GM12891 (cell line): ENCODE measurements at regions not wholly inside any gene's neighbourhood (a gene's known extent, or its start where the extent isn't known, plus 50 kb on each side); places are given as distances from the start of the nearest gene placed in this dataset.

ENCODE experiments used
- DNase-seq: peaks from one replicate; pipeline ENCODE4 v3.0.0; 2011; ENCODE audit warnings: low spot score; ENCODE audit not compliant: insufficient read length
- FAIRE-seq: peaks from 2 replicates; lab custom pipeline; 2011; peaks lifted over from hg19 to GRCh38; lab: Jason Lieb, UNC
- PAX5 ChIP-seq: IDR thresholded peaks from 2 replicates; pipeline ENCODE4 v1.6.1; 2011; ENCODE audit warnings: low read length, moderate library complexity, mild to moderate bottlenecking; ENCODE audit not compliant: insufficient read depth, severe bottlenecking
- POLR2A ChIP-seq: IDR thresholded peaks from 2 replicates; pipeline ENCODE4 v1.6.1; 2011; ENCODE audit warnings: low read depth, low read length, control low read depth
- POLR2AphosphoS5 ChIP-seq: IDR thresholded peaks from 2 replicates; pipeline ENCODE4 v1.6.1; 2011; ENCODE audit warnings: low read depth, low read length, control low read depth
- POU2F2 ChIP-seq: IDR thresholded peaks from 2 replicates; pipeline ENCODE4 v1.6.1; 2011; ENCODE audit warnings: low read depth, mild to moderate bottlenecking, control low read depth, low read length, moderate library complexity
- SPI1 ChIP-seq: IDR thresholded peaks from 2 replicates; pipeline ENCODE4 v1.6.1; 2011; ENCODE audit warnings: low read depth, low read length, control low read depth
- TAF1 ChIP-seq: IDR thresholded peaks from 2 replicates; pipeline ENCODE4 v1.6.1; 2011; ENCODE audit warnings: low read depth, low read length, control low read depth

DNA sequence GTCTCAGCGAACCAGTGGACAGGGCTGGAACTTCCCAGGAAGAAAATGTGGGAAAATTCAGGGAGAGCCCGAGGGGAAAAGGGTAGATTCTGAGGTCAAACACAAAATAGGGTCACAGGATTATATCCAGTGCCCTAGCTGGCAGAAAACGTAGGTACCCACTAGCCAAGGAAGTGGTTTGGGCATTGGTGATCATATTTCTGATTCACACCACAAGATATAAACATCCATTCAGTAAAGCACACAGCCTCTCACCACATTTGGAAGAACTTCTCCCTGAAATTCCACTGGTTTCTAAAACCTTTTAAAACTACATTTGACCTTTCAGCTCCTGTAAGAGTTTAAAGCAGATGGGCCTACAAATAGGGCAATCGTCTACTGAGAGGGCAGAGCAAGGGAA, 186.9 kb downstream of the TTC32 start:
- no peak for FAIRE-seq

DNA sequence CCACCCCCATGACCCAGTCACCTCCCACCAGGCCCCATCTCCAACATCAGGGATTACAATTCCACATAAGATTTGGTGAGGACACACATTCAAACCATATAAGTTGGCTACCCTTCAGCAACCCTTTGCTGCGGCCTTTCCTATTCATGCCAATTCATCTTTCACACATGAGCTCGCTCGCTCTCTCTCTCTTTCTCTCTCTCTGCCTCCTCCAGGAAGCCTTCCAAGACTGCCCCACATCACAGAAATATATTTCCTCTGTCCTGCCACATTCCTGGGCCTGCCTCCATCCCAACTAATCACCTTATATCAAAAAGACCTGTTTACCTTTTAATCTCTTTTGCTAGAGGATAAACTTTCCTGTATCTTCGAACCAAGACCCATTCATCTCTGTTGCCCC, 188.9 kb downstream of the TTC32 start:
- DNase-seq (no peak), FAIRE-seq (no peak)
- TF ChIP-seq SPI1 (no peak), POLR2AphosphoS5 (no peak), POU2F2 (no peak), PAX5 (no peak), POLR2A (no peak), TAF1 (no peak)

More for the DNA sequence above, 186.9 kb downstream of the TTC32 start:
- TF ChIP-seq PAX5: no peak
- TF ChIP-seq POLR2A: no peak
- TF ChIP-seq POLR2AphosphoS5: no peak
- TF ChIP-seq POU2F2: no peak
- TF ChIP-seq SPI1: no peak
- no peak for TF ChIP-seq TAF1
- no peak for DNase-seq

DNA sequence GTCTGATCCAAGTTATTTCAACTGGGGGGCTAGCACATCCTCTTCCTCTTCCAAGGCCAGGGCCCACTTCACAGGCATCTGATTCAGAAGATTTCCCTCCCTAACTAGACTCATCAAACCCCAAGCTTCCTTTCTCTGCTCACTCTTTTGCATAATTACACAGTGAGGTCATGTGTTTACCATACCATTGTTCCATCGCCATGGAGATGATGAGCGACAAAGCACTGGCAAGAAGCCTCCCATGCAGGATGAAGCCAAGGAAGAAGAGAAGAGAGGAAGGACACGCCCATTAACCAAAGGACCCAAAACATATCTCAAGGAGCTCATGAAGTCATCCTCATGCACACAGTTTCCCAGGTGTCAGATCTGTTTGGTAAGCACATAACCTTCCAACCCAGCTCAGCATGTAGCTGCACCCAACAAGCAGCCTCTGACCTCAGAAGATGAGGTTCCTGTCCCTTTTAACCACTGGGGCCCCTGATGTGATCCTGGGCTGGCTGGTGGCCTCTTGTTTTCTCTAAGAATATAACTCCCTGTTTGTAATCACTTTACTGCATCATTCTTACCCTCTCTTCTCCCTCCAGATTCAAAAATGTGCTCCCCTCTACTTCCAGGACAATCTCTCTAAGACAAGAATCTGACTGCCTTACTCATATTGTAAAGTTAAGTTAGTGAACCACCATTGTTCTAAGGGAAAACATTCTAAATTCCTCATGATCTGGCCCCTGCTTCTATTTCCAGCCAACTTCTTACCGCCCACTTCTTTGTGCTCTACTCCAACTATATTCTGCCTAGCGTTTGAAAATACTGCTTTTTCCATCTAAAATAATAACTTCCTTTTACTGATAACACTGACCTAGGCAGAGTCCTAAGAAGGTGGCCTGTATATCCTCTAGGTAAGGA, 190.1 kb downstream of the TTC32 start:
- TF ChIP-seq SPI1 (no peak), POLR2AphosphoS5 (no peak), POU2F2 (no peak), TAF1 (no peak), PAX5 (no peak), POLR2A (no peak)
- FAIRE-seq (no peak), DNase-seq (no peak)

DNA sequence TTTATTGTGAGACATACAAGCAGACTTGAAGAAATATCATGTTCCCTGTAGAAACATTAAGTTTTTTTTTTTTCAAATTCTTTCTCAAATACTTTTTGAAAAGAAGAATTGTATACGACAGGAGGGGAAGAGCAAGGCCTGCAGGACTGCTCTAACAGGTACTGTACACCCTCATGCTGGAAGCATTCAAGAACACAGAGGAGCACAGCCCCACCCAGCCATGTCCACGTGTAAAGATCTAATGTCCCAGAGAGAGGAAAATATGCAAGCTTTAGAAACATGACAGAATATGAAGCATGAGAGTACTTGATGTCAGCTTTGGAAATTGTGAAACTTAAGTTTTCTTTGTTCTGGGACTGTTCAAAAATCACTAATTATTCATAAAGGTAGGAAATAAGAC, 191.6 kb downstream of the TTC32 start:
- DNase-seq: no peak
- no peak for FAIRE-seq
- TF ChIP-seq TAF1 (no peak), POU2F2 (no peak), POLR2AphosphoS5 (no peak), SPI1 (no peak), POLR2A (no peak), PAX5 (no peak)

DNA sequence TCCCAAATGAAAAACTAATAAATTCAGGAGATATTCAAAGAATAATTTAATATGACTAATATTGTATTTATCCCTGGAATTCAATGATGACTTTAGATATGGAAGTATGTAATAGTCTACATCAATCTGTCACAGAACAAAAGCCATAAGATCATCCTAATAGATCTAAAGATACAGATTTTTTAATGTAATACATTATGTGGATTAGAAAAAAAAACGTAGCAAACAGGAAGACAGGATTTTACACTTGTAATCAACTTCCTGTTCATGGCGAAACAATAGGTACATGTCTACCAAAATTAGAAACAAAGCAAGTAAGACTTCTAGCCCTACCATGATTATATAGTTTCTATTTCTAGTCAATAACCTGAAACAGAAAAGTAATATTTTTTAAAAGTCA, 192.2 kb downstream of the TTC32 start:
- no peak for FAIRE-seq
- no peak for TF ChIP-seq POLR2AphosphoS5
- TF ChIP-seq POU2F2: no peak
- TF ChIP-seq POLR2A: no peak
- no peak for TF ChIP-seq PAX5

DNA sequence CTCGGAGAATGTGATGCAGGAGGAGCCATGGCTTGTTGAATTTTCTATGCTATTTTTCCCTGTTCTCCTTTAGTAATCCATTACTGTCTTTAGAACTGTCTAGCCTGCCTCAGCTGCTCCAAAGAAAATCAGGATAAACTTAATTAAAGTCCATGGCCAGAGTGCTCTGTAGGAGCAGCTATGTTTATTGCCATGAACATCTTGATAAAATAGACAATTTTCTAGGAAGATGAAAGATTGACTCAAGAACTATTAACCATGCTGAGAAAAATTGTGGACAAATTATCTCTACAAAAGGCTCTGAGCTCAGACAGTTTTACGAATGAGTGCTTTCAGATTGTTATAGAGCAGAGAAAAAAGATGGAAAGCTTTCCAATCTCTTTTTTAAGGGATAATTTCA, 193.0 kb downstream of the TTC32 start:
- DNase-seq: no peak
- FAIRE-seq: no peak
- no peak for TF ChIP-seq POLR2AphosphoS5
- no peak for TF ChIP-seq POU2F2
- TF ChIP-seq POLR2A: no peak
- no peak for TF ChIP-seq TAF1
- TF ChIP-seq PAX5: no peak
- no peak for TF ChIP-seq SPI1

More for the DNA sequence above, 192.2 kb downstream of the TTC32 start:
- DNase-seq: no peak

DNA sequence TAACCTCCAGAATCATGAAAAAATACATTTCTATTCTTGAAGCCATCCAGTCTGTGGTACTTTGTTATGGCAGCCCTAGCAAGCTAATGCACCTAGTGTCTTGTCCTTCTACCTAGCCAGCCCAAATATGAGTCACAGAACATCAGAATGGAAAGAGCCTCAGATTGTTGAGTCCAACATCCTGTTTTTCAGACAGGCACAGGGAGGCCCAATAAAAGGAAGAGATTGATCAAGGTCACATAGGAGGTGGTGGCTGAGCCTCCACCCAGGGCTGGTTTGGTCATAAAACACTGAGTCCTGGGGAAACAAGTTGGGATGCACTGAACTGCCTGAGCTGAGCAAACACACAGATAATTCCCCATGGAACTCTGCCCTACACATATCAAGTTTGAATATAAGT, 195.5 kb downstream of the TTC32 start:
- TF ChIP-seq POLR2A (no peak), TAF1 (no peak), POU2F2 (no peak), PAX5 (no peak), POLR2AphosphoS5 (no peak), SPI1 (no peak)
- DNase-seq: no peak
- no peak for FAIRE-seq

DNA sequence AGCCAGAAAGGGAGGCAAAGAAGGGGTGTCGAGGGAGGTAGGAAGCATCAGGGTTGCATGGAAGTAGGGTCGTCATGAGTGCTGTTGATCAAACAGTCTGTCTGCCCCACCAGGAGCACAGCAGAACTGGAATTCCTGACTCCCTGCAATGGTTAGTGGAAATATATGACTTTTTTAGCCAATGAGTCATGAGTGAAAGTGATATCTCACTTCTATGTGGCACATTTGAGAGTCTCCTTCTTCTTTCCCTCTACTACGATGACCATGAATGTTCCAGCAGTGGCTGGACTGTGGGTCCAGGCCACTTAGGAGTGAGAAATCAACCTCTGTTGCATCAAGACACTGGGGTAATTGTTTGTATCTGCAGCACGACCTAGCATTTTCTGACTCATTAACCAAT, 199.5 kb downstream of the TTC32 start:
- DNase-seq: no peak
- FAIRE-seq: no peak
- no peak for TF ChIP-seq TAF1

DNA sequence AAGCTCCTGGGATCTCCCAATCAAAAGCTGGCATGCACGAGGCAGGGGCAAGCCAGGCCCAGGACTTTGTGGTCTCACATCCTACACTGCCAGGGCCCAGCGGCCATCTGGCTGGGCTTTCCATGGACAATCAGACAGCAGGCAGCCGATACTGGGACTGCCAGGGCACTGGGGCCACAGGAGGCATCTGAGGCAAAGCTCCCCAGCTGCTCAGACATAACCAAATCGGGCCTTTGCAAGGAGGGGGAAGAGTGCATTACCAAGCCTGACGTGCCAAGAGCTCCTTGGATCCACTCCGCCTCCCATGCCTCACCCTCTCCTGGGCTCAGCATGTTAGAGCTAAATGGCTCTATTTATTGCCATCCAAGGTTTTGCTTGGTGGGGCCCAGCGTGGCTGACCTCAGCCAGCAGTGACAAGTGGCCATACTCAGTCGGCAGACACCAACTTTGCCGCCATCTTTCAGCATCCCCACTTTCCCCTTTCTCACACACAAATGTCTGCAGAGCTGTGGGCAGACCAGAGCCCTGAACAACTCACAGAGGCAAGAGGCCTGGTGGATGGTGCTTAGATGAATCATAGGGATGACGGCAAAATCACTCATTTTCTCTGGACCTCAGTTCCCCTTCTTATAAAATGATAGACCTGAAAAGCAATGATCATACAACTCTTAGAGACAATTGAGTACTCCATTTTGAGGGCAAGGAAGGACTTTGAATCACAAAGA, 200.8 kb downstream of the TTC32 start:
- DNase-seq (no peak), FAIRE-seq (no peak)
- no peak for TF ChIP-seq POU2F2
- TF ChIP-seq SPI1: no peak
- no peak for TF ChIP-seq TAF1
- TF ChIP-seq POLR2AphosphoS5: no peak
- TF ChIP-seq PAX5: no peak
- no peak for TF ChIP-seq POLR2A
